HG03575 (cell line): ENCODE measurements at regions not wholly inside any gene's neighbourhood (a gene's known extent, or its start where the extent isn't known, plus 50 kb on each side); places are given as distances from the start of the nearest gene placed in this dataset.

ENCODE experiments used
- ATAC-seq: cut with Tn5 transposase; IDR thresholded peaks from one replicate; pipeline ENCODE4 v1.9.1; 2021; ENCODE audit not compliant: unreplicated experiment, insufficient number of reproducible peaks, low FRiP score; ENCODE audit errors: extremely low read depth

GRCh38 chr4:18388039-18388438, 366.5 kb upstream of the LCORL start:
- no peak for ATAC-seq

GRCh38 chr4:18381186-18381585, 359.6 kb upstream of the LCORL start:
- no peak for ATAC-seq

- no peak for ATAC-seq
These were observed 348.0 kb upstream of the LCORL start for GRCh38 chr4:18369561-18369960.

- peak; percentile 82 for ATAC-seq
These were observed 345.3 kb upstream of the LCORL start for GRCh38 chr4:18366892-18367291.

- ATAC-seq: no peak
These were observed 344.6 kb upstream of the LCORL start for GRCh38 chr4:18366136-18366535.

GRCh38 chr4:18343581-18343980, 322.0 kb upstream of the LCORL start:
- ATAC-seq: no peak

- ATAC-seq: no peak
These were observed 321.3 kb upstream of the LCORL start for GRCh38 chr4:18342847-18343246.

GRCh38 chr4:18321956-18322530, 300.5 kb upstream of the LCORL start:
- no peak for ATAC-seq

- no peak for ATAC-seq
These were observed 297.9 kb upstream of the LCORL start for GRCh38 chr4:18319431-18319830.

- no peak for ATAC-seq
These were observed 297.3 kb upstream of the LCORL start for GRCh38 chr4:18318682-18319388.

GRCh38 chr4:18314731-18315130, 293.2 kb upstream of the LCORL start:
- no peak for ATAC-seq

- ATAC-seq: no peak
These were observed 276.1 kb upstream of the LCORL start for GRCh38 chr4:18297684-18298083.

GRCh38 chr4:18296411-18296810, 274.9 kb upstream of the LCORL start:
- no peak for ATAC-seq

- ATAC-seq: no peak
These were observed 273.3 kb upstream of the LCORL start for GRCh38 chr4:18294846-18295245.

GRCh38 chr4:18294021-18294420, 272.5 kb upstream of the LCORL start:
- no peak for ATAC-seq

GRCh38 chr4:18292411-18292810, 270.9 kb upstream of the LCORL start:
- ATAC-seq: no peak

GRCh38 chr4:18291981-18292380, 270.4 kb upstream of the LCORL start:
- no peak for ATAC-seq

- ATAC-seq: no peak
These were observed 269.7 kb upstream of the LCORL start for GRCh38 chr4:18291256-18291655.

GRCh38 chr4:18285357-18285756, 263.8 kb upstream of the LCORL start:
- no peak for ATAC-seq

GRCh38 chr4:18278244-18278643, 256.7 kb upstream of the LCORL start:
- no peak for ATAC-seq

- ATAC-seq: no peak
These were observed 241.3 kb upstream of the LCORL start for GRCh38 chr4:18262832-18263231.
